Fibroblast of peridontal ligament (primary cell): ENCODE measurements at regions not wholly inside any gene's neighbourhood (a gene's known extent, or its start where the extent isn't known, plus 50 kb on each side); places are given as distances from the start of the nearest gene placed in this dataset.
A peak's percentile ranks its signal among the peaks of the same experiment; 100 is the strongest.
"Not testable (repeated sequence)": the region's sequence is repeated elsewhere in the genome, so short reads cannot be mapped to it uniquely, and the experiment has no call there.

ENCODE experiments used
- DNase-seq: peaks from one replicate; pipeline ENCODE4 v3.0.0-alpha.2; 2010; ENCODE audit errors: extremely low read depth

- no peak for DNase-seq
Observed at GRCh38 chr18:8499810-8500675, 109.2 kb upstream of the RAB12 start.

GRCh38 chr18:8501044-8501443 lies 108.2 kb upstream of the RAB12 start:
- DNase-seq: no peak

- DNase-seq: no peak
Observed at GRCh38 chr18:8503248-8503647, 106.0 kb upstream of the RAB12 start.

GRCh38 chr18:8504424-8504823 lies 104.8 kb upstream of the RAB12 start:
- no peak for DNase-seq

GRCh38 chr18:8504880-8505435 lies 104.3 kb upstream of the RAB12 start:
- DNase-seq: no peak

GRCh38 chr18:8506251-8507049 lies 102.8 kb upstream of the RAB12 start:
- no peak for DNase-seq

GRCh38 chr18:8507361-8507760 lies 101.9 kb upstream of the RAB12 start:
- DNase-seq: no peak

- DNase-seq: peak; percentile 55
Observed at GRCh38 chr18:8507915-8508705, 101.1 kb upstream of the RAB12 start.

- DNase-seq: no peak
Observed at GRCh38 chr18:8513249-8513648, 96.0 kb upstream of the RAB12 start.

- DNase-seq: no peak
Observed at GRCh38 chr18:8514409-8514808, 94.8 kb upstream of the RAB12 start.

- DNase-seq: no peak
Observed at GRCh38 chr18:8515142-8515865, 93.9 kb upstream of the RAB12 start.

- no peak for DNase-seq
Observed at GRCh38 chr18:8516371-8517250, 92.6 kb upstream of the RAB12 start.

GRCh38 chr18:8517276-8517675 lies 92.0 kb upstream of the RAB12 start:
- no peak for DNase-seq

GRCh38 chr18:8519102-8519501 lies 90.1 kb upstream of the RAB12 start:
- DNase-seq: no peak

GRCh38 chr18:8520266-8520665 lies 89.0 kb upstream of the RAB12 start:
- DNase-seq: no peak

- no peak for DNase-seq
Observed at GRCh38 chr18:8522756-8523155, 86.5 kb upstream of the RAB12 start.

GRCh38 chr18:8525692-8526091 lies 83.5 kb upstream of the RAB12 start:
- no peak for DNase-seq

GRCh38 chr18:8526332-8526731 lies 82.9 kb upstream of the RAB12 start:
- no peak for DNase-seq

- DNase-seq: no peak
Observed at GRCh38 chr18:8529609-8530008, 79.6 kb upstream of the RAB12 start.

GRCh38 chr18:8531084-8531483 lies 78.2 kb upstream of the RAB12 start:
- DNase-seq: not testable (repeated sequence)
